HL-60 (cell line): ENCODE measurements at regions not wholly inside any gene's neighbourhood (a gene's known extent, or its start where the extent isn't known, plus 50 kb on each side); places are given as distances from the start of the nearest gene placed in this dataset.

Experiments used
- DNase-seq, 2 experiments: peaks; one replicate each; pipeline ENCODE4 v3.0.0-alpha.2; 2010 to 2020; ENCODE audit warnings: low read depth in 1 of 2, low spot score in 1 of 2
- H3K27ac ChIP-seq: fragments of 250-450 bp; sonication (Bioruptor Pico); replicated peaks from 2 replicates; pipeline ENCODE4 v1.5.1; 2020; ENCODE audit warnings: mild to moderate bottlenecking, moderate library complexity
- H3K27me3 ChIP-seq: fragments of 250-450 bp; sonication (Bioruptor Pico); 2 replicates; pipeline ENCODE4 v1.5.1; 2021; ENCODE audit warnings: mild to moderate bottlenecking, moderate library complexity; ENCODE audit not compliant: insufficient read depth, poor library complexity, severe bottlenecking
- H3K4me3 ChIP-seq: replicated peaks from 2 replicates; pipeline ENCODE4 v1.5.1; 2011; ENCODE audit warnings: mild to moderate bottlenecking, control low read depth, low read length; ENCODE audit not compliant: insufficient read depth
- CTCF ChIP-seq: IDR thresholded peaks from one replicate; pipeline ENCODE4 v1.5.1; 2011; ENCODE audit warnings: low read length, control low read depth, inconsistent platforms; ENCODE audit not compliant: insufficient read depth
- GABPA ChIP-seq: IDR thresholded peaks from 2 replicates; pipeline ENCODE4 v1.6.1; 2012; ENCODE audit warnings: low read depth
- POLR2AphosphoS5 ChIP-seq: IDR thresholded peaks from 2 replicates; pipeline ENCODE4 v1.6.1; 2012; ENCODE audit warnings: low read depth
- REST ChIP-seq: IDR thresholded peaks from 2 replicates; pipeline ENCODE4 v1.6.1; 2012; ENCODE audit warnings: low read depth; ENCODE audit not compliant: insufficient replicate concordance
- SPI1 ChIP-seq: IDR thresholded peaks from 2 replicates; pipeline ENCODE4 v1.6.1; 2012; ENCODE audit warnings: low read depth, mild to moderate bottlenecking, borderline replicate concordance

- H3K27me3 ChIP-seq, result no peaks in the 10 kb centered on the region
- TF ChIP-seq POLR2AphosphoS5 (no peak), GABPA (no peak), SPI1 (no peak), REST (no peak), CTCF (no peak)
- no peak overlapping the region for H3K27ac ChIP-seq
- no peak for DNase-seq
- no peak overlapping the region for H3K4me3 ChIP-seq
These were observed 52.1 kb downstream of the PWWP3B start for GRCh38 chrX:106220177-106220576.

- no peak overlapping the region for H3K27ac ChIP-seq
- DNase-seq, result no peak
These were observed 75.3 kb downstream of the PWWP3B start for GRCh38 chrX:106243376-106243775.

GRCh38 chrX:106246511-106246910, 78.4 kb downstream of the PWWP3B start:
- no peak overlapping the region for H3K4me3 ChIP-seq
- H3K27ac ChIP-seq, result no peak overlapping the region
- no peak for DNase-seq
- TF ChIP-seq REST, result no peak
- no peak for TF ChIP-seq POLR2AphosphoS5
- TF ChIP-seq GABPA, result no peak
- no peak for TF ChIP-seq CTCF
- no peak for TF ChIP-seq SPI1
- no peaks in the 10 kb centered on the region for H3K27me3 ChIP-seq

More at GRCh38 chrX:106243376-106243775, 75.3 kb downstream of the PWWP3B start:
- TF ChIP-seq REST (no peak), GABPA (no peak), POLR2AphosphoS5 (no peak), CTCF (no peak), SPI1 (no peak)
- no peak overlapping the region for H3K4me3 ChIP-seq
- H3K27me3 ChIP-seq, result no peaks in the 10 kb centered on the region
